Stimulated activated CD4-positive, alpha-beta T cell treated with anti-CD3 and anti-CD28 coated beads, Interleukin-1b, Interleukin-23, amount 100 ng/mL, for 4 hours (primary cell): ENCODE measurements at regions not wholly inside any gene's neighbourhood (a gene's known extent, or its start where the extent isn't known, plus 50 kb on each side); places are given as distances from the start of the nearest gene placed in this dataset.

Experiments
- DNase-seq, 2 donors: peaks; one replicate each; pipeline ENCODE4 v3.0.0-alpha.2; 2020; ENCODE audit warnings: low read depth in 2 of 2

- DNase-seq, result no peak
These were observed 90.3 kb upstream of the SLC10A2 start for GRCh38 chr13:103156346-103156998.

GRCh38 chr13:103153466-103153865, 87.2 kb upstream of the SLC10A2 start:
- no peak for DNase-seq

GRCh38 chr13:103147961-103148360, 81.7 kb upstream of the SLC10A2 start:
- no peak for DNase-seq

GRCh38 chr13:103145442-103145841, 79.2 kb upstream of the SLC10A2 start:
- DNase-seq, result no peak

GRCh38 chr13:103143432-103143831, 77.2 kb upstream of the SLC10A2 start:
- DNase-seq, result no peak

- DNase-seq, result no peak
These were observed 75.9 kb upstream of the SLC10A2 start for GRCh38 chr13:103142151-103142550.

GRCh38 chr13:103140001-103140671, 73.9 kb upstream of the SLC10A2 start:
- no peak for DNase-seq

- DNase-seq, result no peak
These were observed 68.1 kb upstream of the SLC10A2 start for GRCh38 chr13:103134271-103134670.

- no peak for DNase-seq
These were observed 67.3 kb upstream of the SLC10A2 start for GRCh38 chr13:103133556-103133955.

GRCh38 chr13:103130681-103131210, 64.5 kb upstream of the SLC10A2 start:
- DNase-seq, result no peak

GRCh38 chr13:103130146-103130545, 63.9 kb upstream of the SLC10A2 start:
- no peak for DNase-seq
